SK-N-SH treated with all-trans-retinoic acid at 6 μM for 48 hours (cell line): ENCODE measurements at regions not wholly inside any gene's neighbourhood (a gene's known extent, or its start where the extent isn't known, plus 50 kb on each side); places are given as distances from the start of the nearest gene placed in this dataset.

ENCODE experiments used
- ATAC-seq: fragments of 200-7000 bp; cut with Tn5 transposase; 3 replicates; pipeline ENCODE4 v1.9.1; 2020; ENCODE audit warnings: mild to moderate bottlenecking, moderate library complexity
- ARNTL ChIP-seq: fragments of 450-650 bp; formaldehyde crosslinking; IDR thresholded peaks from 2 replicates; pipeline ENCODE4 v1.5.0; 2020; ENCODE audit warnings: low read depth, mild to moderate bottlenecking, moderate library complexity, borderline replicate concordance
- BACH2 ChIP-seq: fragments of 250-450 bp; sonication (Bioruptor Pico); IDR thresholded peaks from 2 replicates; pipeline ENCODE4 v1.9.0; 2021; ENCODE audit warnings: mild to moderate bottlenecking, borderline replicate concordance
- CSDC2 ChIP-seq: fragments of 250-450 bp; sonication (Bioruptor Pico); IDR thresholded peaks from 2 replicates; pipeline ENCODE4 v1.5.0; 2020; ENCODE audit warnings: mild to moderate bottlenecking, moderate library complexity
- ESRRG ChIP-seq: fragments of 250-450 bp; sonication (Bioruptor Pico); IDR thresholded peaks from 2 replicates; pipeline ENCODE4 v1.6.1; 2021; ENCODE audit warnings: mild to moderate bottlenecking
- GLIS3 ChIP-seq: fragments of 250-450 bp; sonication (Bioruptor Pico); IDR thresholded peaks from 2 replicates; pipeline ENCODE4 v1.5.0; 2020; ENCODE audit warnings: mild to moderate bottlenecking, moderate library complexity
- ISL1 ChIP-seq: fragments of 250-450 bp; sonication (Bioruptor Pico); IDR thresholded peaks from 2 replicates; pipeline ENCODE4 v2.1.2; 2022; ENCODE audit warnings: mild to moderate bottlenecking, moderate library complexity
- OSR1 ChIP-seq: fragments of 250-450 bp; sonication (Bioruptor Pico); IDR thresholded peaks from 2 replicates; pipeline ENCODE4 v1.8.0; 2022; ENCODE audit warnings: moderate library complexity, mild to moderate bottlenecking, inconsistent platforms
- PPARA ChIP-seq: fragments of 250-450 bp; sonication (Bioruptor Pico); IDR thresholded peaks from 2 replicates; pipeline ENCODE4 v1.5.0; 2020; ENCODE audit warnings: mild to moderate bottlenecking, borderline replicate concordance
- RARB ChIP-seq: fragments of 250-450 bp; sonication (Bioruptor Pico); IDR thresholded peaks from 2 replicates; pipeline ENCODE4 v1.8.0; 2021; ENCODE audit warnings: mild to moderate bottlenecking, moderate library complexity
- SNAI2 ChIP-seq: fragments of 250-450 bp; sonication (Bioruptor Pico); IDR thresholded peaks from 2 replicates; pipeline ENCODE4 v1.5.0; 2020; ENCODE audit warnings: mild to moderate bottlenecking, moderate library complexity
- TCF4 ChIP-seq: fragments of 250-450 bp; sonication (Bioruptor Pico); IDR thresholded peaks from 2 replicates; pipeline ENCODE4 v1.8.0; 2021; ENCODE audit warnings: mild to moderate bottlenecking, moderate library complexity, borderline replicate concordance
- TOX ChIP-seq: fragments of 250-450 bp; sonication (Bioruptor Pico); IDR thresholded peaks from 2 replicates; pipeline ENCODE4 v1.8.0; 2021; ENCODE audit warnings: mild to moderate bottlenecking, moderate library complexity, borderline replicate concordance
- ZC3H10 ChIP-seq: fragments of 250-450 bp; sonication (Bioruptor Pico); IDR thresholded peaks from 2 replicates; pipeline ENCODE4 v1.5.1; 2021; ENCODE audit warnings: mild to moderate bottlenecking, moderate library complexity
- ZFP3 ChIP-seq: fragments of 250-450 bp; sonication (Bioruptor Pico); IDR thresholded peaks from 2 replicates; pipeline ENCODE4 v1.5.0; 2020; ENCODE audit warnings: mild to moderate bottlenecking, moderate library complexity
- ZFP30 ChIP-seq: fragments of 450-650 bp; formaldehyde crosslinking; IDR thresholded peaks from 2 replicates; pipeline ENCODE4 v1.5.0; 2022; ENCODE audit warnings: mild to moderate bottlenecking, moderate library complexity
- ZNF565 ChIP-seq: fragments of 450-650 bp; formaldehyde crosslinking; conservative IDR thresholded peaks from 2 replicates; pipeline ENCODE4 v1.5.0; 2020; ENCODE audit warnings: low read depth, mild to moderate bottlenecking, moderate library complexity
- ZNF70 ChIP-seq: fragments of 450-650 bp; formaldehyde crosslinking; IDR thresholded peaks from 2 replicates; pipeline ENCODE4 v1.5.0; 2020; ENCODE audit warnings: mild to moderate bottlenecking, moderate library complexity
- ZNF8 ChIP-seq: fragments of 450-650 bp; formaldehyde crosslinking; IDR thresholded peaks from 2 replicates; pipeline ENCODE4 v1.5.0; 2020; ENCODE audit warnings: mild to moderate bottlenecking, moderate library complexity
- TF ChIP-seq, protein P1 (sequence below): fragments of 250-450 bp; sonication (Bioruptor Pico); IDR thresholded peaks from 2 replicates; pipeline ENCODE4 v1.8.0; 2021; ENCODE audit warnings: low read depth, mild to moderate bottlenecking, moderate library complexity, borderline replicate concordance
- TF ChIP-seq, protein P2 (sequence below): fragments of 250-450 bp; sonication (Bioruptor Pico); IDR thresholded peaks from 2 replicates; pipeline ENCODE4 v1.5.1; 2020; ENCODE audit warnings: low read depth, mild to moderate bottlenecking, moderate library complexity
- TF ChIP-seq, protein P3 (sequence below): fragments of 250-450 bp; sonication (Bioruptor Pico); IDR thresholded peaks from 2 replicates; pipeline ENCODE4 v1.5.1; 2021; ENCODE audit warnings: mild to moderate bottlenecking, moderate library complexity
- TF ChIP-seq, protein P4 (sequence below): fragments of 250-450 bp; sonication (Bioruptor Pico); IDR thresholded peaks from 2 replicates; pipeline ENCODE4 v1.5.0; 2020; ENCODE audit warnings: mild to moderate bottlenecking, moderate library complexity

DNA sequence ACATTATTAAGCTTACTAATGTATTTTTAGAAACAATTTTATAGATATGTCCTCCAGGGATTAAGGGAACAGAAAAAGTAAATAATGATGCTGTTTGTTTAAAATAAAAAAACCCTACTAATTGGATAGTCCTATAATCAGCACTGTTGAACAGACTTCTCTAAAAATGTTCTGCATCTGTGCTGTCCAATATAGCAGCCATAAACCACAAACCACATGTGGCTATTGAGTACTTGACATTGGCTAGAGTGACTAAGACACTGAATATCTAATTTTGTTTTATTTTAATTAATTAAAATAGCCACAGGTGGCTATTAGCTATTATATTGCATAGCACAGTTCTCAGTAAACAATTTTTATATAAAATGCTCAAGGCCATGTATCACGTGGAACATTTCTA lies 210.4 kb downstream of the DPY19L2 start:
- TF ChIP-seq, protein P1, sequence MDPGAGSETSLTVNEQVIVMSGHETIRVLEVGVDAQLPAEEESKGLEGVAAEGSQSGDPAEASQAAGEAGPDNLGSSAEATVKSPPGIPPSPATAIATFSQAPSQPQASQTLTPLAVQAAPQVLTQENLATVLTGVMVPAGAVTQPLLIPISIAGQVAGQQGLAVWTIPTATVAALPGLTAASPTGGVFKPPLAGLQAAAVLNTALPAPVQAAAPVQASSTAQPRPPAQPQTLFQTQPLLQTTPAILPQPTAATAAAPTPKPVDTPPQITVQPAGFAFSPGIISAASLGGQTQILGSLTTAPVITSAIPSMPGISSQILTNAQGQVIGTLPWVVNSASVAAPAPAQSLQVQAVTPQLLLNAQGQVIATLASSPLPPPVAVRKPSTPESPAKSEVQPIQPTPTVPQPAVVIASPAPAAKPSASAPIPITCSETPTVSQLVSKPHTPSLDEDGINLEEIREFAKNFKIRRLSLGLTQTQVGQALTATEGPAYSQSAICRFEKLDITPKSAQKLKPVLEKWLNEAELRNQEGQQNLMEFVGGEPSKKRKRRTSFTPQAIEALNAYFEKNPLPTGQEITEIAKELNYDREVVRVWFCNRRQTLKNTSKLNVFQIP (CRISPR knock-in tag), result no peak
- TF ChIP-seq, protein P2, sequence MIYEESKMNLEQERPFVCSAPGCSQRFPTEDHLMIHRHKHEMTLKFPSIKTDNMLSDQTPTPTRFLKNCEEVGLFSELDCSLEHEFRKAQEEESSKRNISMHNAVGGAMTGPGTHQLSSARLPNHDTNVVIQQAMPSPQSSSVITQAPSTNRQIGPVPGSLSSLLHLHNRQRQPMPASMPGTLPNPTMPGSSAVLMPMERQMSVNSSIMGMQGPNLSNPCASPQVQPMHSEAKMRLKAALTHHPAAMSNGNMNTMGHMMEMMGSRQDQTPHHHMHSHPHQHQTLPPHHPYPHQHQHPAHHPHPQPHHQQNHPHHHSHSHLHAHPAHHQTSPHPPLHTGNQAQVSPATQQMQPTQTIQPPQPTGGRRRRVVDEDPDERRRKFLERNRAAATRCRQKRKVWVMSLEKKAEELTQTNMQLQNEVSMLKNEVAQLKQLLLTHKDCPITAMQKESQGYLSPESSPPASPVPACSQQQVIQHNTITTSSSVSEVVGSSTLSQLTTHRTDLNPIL (CRISPR knock-in tag), result no peak
- TF ChIP-seq ZNF8 (CRISPR knock-in tag) (no peak), BACH2 (CRISPR knock-in tag) (no peak), ZC3H10 (CRISPR knock-in tag) (no peak), ISL1 (CRISPR knock-in tag) (no peak), ZFP30 (CRISPR knock-in tag) (no peak), ZNF70 (no peak), ZNF565 (CRISPR knock-in tag) (no peak), ZFP3 (CRISPR knock-in tag) (no peak), TOX (no peak), ESRRG (no peak), OSR1 (no peak), ARNTL (no peak), SNAI2 (CRISPR knock-in tag) (no peak), TCF4 (CRISPR knock-in tag) (no peak)
- TF ChIP-seq, protein P3, sequence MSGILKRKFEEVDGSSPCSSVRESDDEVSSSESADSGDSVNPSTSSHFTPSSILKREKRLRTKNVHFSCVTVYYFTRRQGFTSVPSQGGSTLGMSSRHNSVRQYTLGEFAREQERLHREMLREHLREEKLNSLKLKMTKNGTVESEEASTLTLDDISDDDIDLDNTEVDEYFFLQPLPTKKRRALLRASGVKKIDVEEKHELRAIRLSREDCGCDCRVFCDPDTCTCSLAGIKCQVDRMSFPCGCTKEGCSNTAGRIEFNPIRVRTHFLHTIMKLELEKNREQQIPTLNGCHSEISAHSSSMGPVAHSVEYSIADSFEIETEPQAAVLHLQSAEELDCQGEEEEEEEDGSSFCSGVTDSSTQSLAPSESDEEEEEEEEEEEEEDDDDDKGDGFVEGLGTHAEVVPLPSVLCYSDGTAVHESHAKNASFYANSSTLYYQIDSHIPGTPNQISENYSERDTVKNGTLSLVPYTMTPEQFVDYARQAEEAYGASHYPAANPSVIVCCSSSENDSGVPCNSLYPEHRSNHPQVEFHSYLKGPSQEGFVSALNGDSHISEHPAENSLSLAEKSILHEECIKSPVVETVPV (CRISPR knock-in tag), result no peak
- ATAC-seq, result no peak

DNA sequence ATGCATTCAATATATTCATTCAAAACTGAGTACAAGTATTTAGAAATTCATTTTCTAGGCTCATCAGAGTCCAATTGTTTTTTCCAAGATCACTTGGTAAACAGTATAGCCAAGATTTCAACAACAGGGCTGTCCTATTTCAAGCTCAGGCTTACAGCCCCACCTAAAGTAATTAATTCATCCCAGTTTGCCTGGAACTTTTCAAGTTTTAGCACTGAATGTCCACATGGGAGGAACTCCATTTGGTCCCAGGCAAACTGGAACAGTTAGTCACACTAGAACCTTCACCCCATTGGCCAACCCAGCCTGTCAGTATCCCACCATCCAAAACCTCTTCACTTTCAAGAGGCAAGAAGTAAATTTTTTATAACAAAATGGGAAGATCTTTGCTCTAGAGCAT lies 210.9 kb downstream of the DPY19L2 start:
- no peak for TF ChIP-seq ZC3H10 (CRISPR knock-in tag)
- TF ChIP-seq, protein P2 (CRISPR knock-in tag), result no peak
- TF ChIP-seq, protein P1 (CRISPR knock-in tag), result no peak
- no peak for TF ChIP-seq OSR1
- TF ChIP-seq, protein P3 (CRISPR knock-in tag), result no peak
- TF ChIP-seq TOX, result no peak
- no peak for TF ChIP-seq ZFP30 (CRISPR knock-in tag)
- TF ChIP-seq RARB, result no peak
- no peak for TF ChIP-seq ARNTL
- TF ChIP-seq BACH2 (CRISPR knock-in tag), result no peak
- TF ChIP-seq ZFP3 (CRISPR knock-in tag), result no peak
- TF ChIP-seq ISL1 (CRISPR knock-in tag), result no peak
- no peak for TF ChIP-seq GLIS3
- no peak for TF ChIP-seq ESRRG
- no peak for TF ChIP-seq ZNF565 (CRISPR knock-in tag)
- no peak for TF ChIP-seq ZNF8 (CRISPR knock-in tag)
- no peak for TF ChIP-seq ZNF70
- TF ChIP-seq CSDC2 (CRISPR knock-in tag), result no peak
- ATAC-seq, result no peak

DNA sequence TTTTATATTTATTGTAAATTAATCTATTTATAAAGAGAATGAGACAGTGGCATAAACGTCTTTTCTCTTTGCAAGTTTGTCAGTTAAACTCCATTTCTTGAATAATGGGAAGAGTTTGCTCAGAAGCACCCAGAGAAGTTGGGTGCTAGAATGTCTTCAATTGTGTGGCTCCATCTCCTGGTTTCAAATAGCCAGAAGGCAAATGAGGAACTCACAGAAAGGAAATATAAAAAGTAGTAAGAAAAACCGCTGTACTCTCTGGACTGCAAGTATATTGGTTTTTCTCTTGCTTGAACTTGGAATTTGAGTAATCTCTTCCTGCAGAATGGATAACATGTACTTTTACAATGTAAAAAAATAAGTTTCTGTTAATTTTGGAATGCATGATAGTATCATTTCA lies 217.5 kb downstream of the DPY19L2 start:
- no peak for ATAC-seq
- TF ChIP-seq ZNF565 (CRISPR knock-in tag) (no peak), ZNF70 (no peak), TOX (no peak), RARB (no peak), ZC3H10 (CRISPR knock-in tag) (no peak), ZFP30 (CRISPR knock-in tag) (no peak), ZNF8 (CRISPR knock-in tag) (no peak), PPARA (CRISPR knock-in tag) (no peak)
- TF ChIP-seq, protein P4, sequence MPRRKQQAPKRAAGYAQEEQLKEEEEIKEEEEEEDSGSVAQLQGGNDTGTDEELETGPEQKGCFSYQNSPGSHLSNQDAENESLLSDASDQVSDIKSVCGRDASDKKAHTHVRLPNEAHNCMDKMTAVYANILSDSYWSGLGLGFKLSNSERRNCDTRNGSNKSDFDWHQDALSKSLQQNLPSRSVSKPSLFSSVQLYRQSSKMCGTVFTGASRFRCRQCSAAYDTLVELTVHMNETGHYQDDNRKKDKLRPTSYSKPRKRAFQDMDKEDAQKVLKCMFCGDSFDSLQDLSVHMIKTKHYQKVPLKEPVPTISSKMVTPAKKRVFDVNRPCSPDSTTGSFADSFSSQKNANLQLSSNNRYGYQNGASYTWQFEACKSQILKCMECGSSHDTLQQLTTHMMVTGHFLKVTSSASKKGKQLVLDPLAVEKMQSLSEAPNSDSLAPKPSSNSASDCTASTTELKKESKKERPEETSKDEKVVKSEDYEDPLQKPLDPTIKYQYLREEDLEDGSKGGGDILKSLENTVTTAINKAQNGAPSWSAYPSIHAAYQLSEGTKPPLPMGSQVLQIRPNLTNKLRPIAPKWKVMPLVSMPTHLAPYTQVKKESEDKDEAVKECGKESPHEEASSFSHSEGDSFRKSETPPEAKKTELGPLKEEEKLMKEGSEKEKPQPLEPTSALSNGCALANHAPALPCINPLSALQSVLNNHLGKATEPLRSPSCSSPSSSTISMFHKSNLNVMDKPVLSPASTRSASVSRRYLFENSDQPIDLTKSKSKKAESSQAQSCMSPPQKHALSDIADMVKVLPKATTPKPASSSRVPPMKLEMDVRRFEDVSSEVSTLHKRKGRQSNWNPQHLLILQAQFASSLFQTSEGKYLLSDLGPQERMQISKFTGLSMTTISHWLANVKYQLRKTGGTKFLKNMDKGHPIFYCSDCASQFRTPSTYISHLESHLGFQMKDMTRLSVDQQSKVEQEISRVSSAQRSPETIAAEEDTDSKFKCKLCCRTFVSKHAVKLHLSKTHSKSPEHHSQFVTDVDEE (CRISPR knock-in tag), result no peak
- TF ChIP-seq, protein P3 (CRISPR knock-in tag), result no peak
- TF ChIP-seq, protein P1 (CRISPR knock-in tag), result no peak
